SK-N-SH (cell line): ENCODE measurements at regions not wholly inside any gene's neighbourhood (a gene's known extent, or its start where the extent isn't known, plus 50 kb on each side); places are given as distances from the start of the nearest gene placed in this dataset.

ENCODE experiments used
- CTCF ChIA-PET: fragments of 300-600, 350-600 bp; formaldehyde crosslinking; extraction: SDS; loops from one replicate; lab custom pipeline; 2021; lab: Yijun Ruan, JAX
- POLR2A ChIA-PET: fragments of 350-600 bp; sonication (Branson Sonifier 250); formaldehyde crosslinking; extraction: SDS; loops from one replicate; lab custom pipeline; 2020; ENCODE audit warnings: antibody characterized with exemption, inconsistent platforms; lab: Yijun Ruan, JAX
- DNase-seq: peaks from one replicate; pipeline ENCODE4 v3.0.0; 2012
- H2AFZ ChIP-seq: fragments of 200-600 bp; sonication (generic); 2 replicates; pipeline ENCODE4 v1.8.1; 2016; ENCODE audit warnings: antibody characterized with exemption, mild to moderate bottlenecking, low read depth
- H3F3A ChIP-seq: fragments of 200-600 bp; sonication (generic); replicated peaks from 2 replicates; pipeline ENCODE3; 2016; ENCODE audit warnings: antibody characterized with exemption, mild to moderate bottlenecking; ENCODE audit not compliant: insufficient read depth
- H3K27ac ChIP-seq, 2 experiments: fragments of 200-500 bp in 1 of 2; fragments of 200-600 bp in 1 of 2; sonication (Bioruptor generic) in 1 of 2; sonication (generic), shearing (Covaris generic) in 1 of 2; 2 replicates each; pipeline versions ENCODE4 v1.5.1 to v1.6.1; 2014 to 2016; ENCODE audit warnings: low read depth in 2 of 2, inconsistent platforms in 1 of 2, low read length in 1 of 2, mild to moderate bottlenecking in 1 of 2, mixed read lengths in 1 of 2
- H3K27me3 ChIP-seq: fragments of 200-600 bp; sonication (generic), shearing (Covaris generic); 2 replicates; pipeline ENCODE4 v1.6.1; 2016; ENCODE audit warnings: mixed run types; ENCODE audit not compliant: insufficient read depth
- H3K36me3 ChIP-seq, 2 experiments: fragments of 200-500 bp in 1 of 2; fragments of 200-600 bp in 1 of 2; sonication (Bioruptor generic) in 1 of 2; sonication (generic) in 1 of 2; replicated peaks in 1 of 2; 2 replicates each; pipeline versions ENCODE3 to v1.5.1; 2014 to 2016; ENCODE audit warnings: low read length in 1 of 2, mild to moderate bottlenecking in 1 of 2; ENCODE audit not compliant: insufficient read depth in 2 of 2, control insufficient read depth in 1 of 2
- H3K4me1 ChIP-seq, 2 experiments: fragments of 200-500 bp in 1 of 2; fragments of 200-600 bp in 1 of 2; sonication (Bioruptor generic) in 1 of 2; sonication (generic), shearing (Covaris generic) in 1 of 2; 2 replicates each; pipeline versions ENCODE4 v1.5.1 to v1.6.1; 2014 to 2016; ENCODE audit warnings: low read depth in 1 of 2, low read length in 1 of 2, mixed run types in 1 of 2; ENCODE audit not compliant: insufficient read depth in 2 of 2, control insufficient read depth in 1 of 2
- H3K4me2 ChIP-seq: fragments of 200-600 bp; sonication (generic), shearing (Covaris generic); 2 replicates; pipeline ENCODE4 v1.6.1; 2017; ENCODE audit warnings: mixed run types
- H3K4me3 ChIP-seq, 2 experiments: fragments of 200-500 bp in 1 of 2; fragments of 200-600 bp in 1 of 2; sonication (Bioruptor generic) in 1 of 2; sonication (generic), shearing (Covaris generic) in 1 of 2; 2 replicates each; pipeline versions ENCODE4 v1.5.1 to v1.8.1; 2014 to 2016; ENCODE audit warnings: low read depth in 2 of 2, inconsistent platforms in 1 of 2, low read length in 1 of 2, mild to moderate bottlenecking in 1 of 2, mixed read lengths in 1 of 2, moderate library complexity in 1 of 2
- H3K79me2 ChIP-seq: fragments of 200-600 bp; sonication (generic); 2 replicates; pipeline ENCODE4 v1.8.1; 2017; ENCODE audit warnings: mild to moderate bottlenecking; ENCODE audit not compliant: insufficient read depth
- H3K9ac ChIP-seq: fragments of 200-600 bp; sonication (generic); 2 replicates; pipeline ENCODE4 v1.6.1; 2017; ENCODE audit warnings: mixed run types
- H3K9me2 ChIP-seq: fragments of 200-600 bp; sonication (generic); 2 replicates; pipeline ENCODE4 v1.6.1; 2017; ENCODE audit warnings: mixed run types
- H3K9me3 ChIP-seq: fragments of 200-600 bp; sonication (generic); 2 replicates; pipeline ENCODE4 v1.6.1; 2017; ENCODE audit warnings: mixed run types, mild to moderate bottlenecking, moderate library complexity
- H4K20me1 ChIP-seq: fragments of 200-600 bp; sonication (generic); 2 replicates; pipeline ENCODE4 v1.6.1; 2017; ENCODE audit warnings: mild to moderate bottlenecking, mixed run types; ENCODE audit not compliant: insufficient read depth
- EZH2phosphoT487 ChIP-seq: fragments of 200-600 bp; sonication (generic); IDR thresholded peaks from 2 replicates; pipeline ENCODE4 v1.6.1; 2017; ENCODE audit warnings: low read depth, mixed run types, mild to moderate bottlenecking, antibody characterized with exemption, moderate library complexity, borderline replicate concordance
- FOSL2 ChIP-seq: IDR thresholded peaks from 2 replicates; pipeline ENCODE4 v1.4.0; 2012; ENCODE audit warnings: low read depth, mild to moderate bottlenecking, moderate library complexity, borderline replicate concordance
- GATA2 ChIP-seq: sonication (generic); formaldehyde crosslinking; IDR thresholded peaks from 2 replicates; pipeline ENCODE4 v1.5.0; 2020; ENCODE audit warnings: mild to moderate bottlenecking, missing genetic modification reagents
- TAF1 ChIP-seq: IDR thresholded peaks from 2 replicates; pipeline ENCODE4 v1.6.1; 2012; ENCODE audit warnings: low read depth, mild to moderate bottlenecking, low read length, moderate library complexity, borderline replicate concordance
- TCF12 ChIP-seq: IDR thresholded peaks from 2 replicates; pipeline ENCODE4 v1.4.0; 2012
- WGBS: methylation state at CpG from one replicate; pipeline ENCODE4 v1.1.6; 2017; ENCODE audit warnings: low lambda C conversion rate; 5-methylcytosine and 5-hydroxymethylcytosine counted together
- TF ChIP-seq, protein P1 (sequence below): fragments of 200-600 bp; sonication (generic); IDR thresholded peaks from 2 replicates; pipeline ENCODE4 v1.6.1; 2017; ENCODE audit warnings: antibody characterized with exemption, mild to moderate bottlenecking, moderate library complexity
- TF ChIP-seq, protein P2 (sequence below): fragments of 150-350 bp; IDR thresholded peaks from 2 replicates; pipeline ENCODE4 v1.6.1; 2017; ENCODE audit warnings: antibody characterized with exemption, low read length, low read depth, borderline replicate concordance
- TF ChIP-seq, protein P3 (sequence below): fragments of 150-350 bp; IDR thresholded peaks from 2 replicates; pipeline ENCODE4 v1.6.1; 2016; ENCODE audit warnings: mild to moderate bottlenecking, low read depth, low read length
- TF ChIP-seq, protein P4 (sequence below): IDR thresholded peaks from 2 replicates; pipeline ENCODE4 v1.6.1; 2012; ENCODE audit warnings: mild to moderate bottlenecking, low read depth, low read length, moderate library complexity

DNA sequence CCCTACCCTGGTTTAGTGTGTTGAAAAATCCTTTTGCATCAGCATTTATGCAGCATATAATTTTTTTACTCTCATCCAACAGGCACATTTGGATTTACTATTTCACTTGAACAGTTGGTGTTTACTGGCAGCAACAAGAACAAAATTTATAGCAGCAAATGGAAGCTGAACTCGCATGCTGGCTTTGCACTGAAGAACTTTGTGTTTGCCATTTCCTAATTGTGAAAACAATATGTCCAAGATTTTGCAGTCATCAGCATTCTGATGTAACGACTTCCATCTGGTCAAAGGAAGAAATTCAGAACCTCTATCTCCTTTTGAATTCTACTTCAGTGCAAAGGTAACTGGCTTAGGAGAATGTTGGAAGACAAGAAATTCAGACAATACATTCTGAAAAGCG, 131.0 kb downstream of the DLEU7 start:
- DNase-seq = no peak
- no peaks in the 10 kb centered on the region for H3K9me2 ChIP-seq
- ChIA-PET CTCF (interaction anchor here (1.0 to 1.9 kb wide), 4 partner anchors 12 to 120 kb away, joined by 3 to 7 read pairs (median 4); no protein-coding TSS in a partner anchor), POLR2A (no interaction called here)
- H3K9me3 ChIP-seq = no peaks in the 10 kb centered on the region
- no peak overlapping the region for H3K9ac ChIP-seq
- no peaks in the 10 kb centered on the region for H4K20me1 ChIP-seq
- no peaks in the 10 kb centered on the region for H3K36me3 ChIP-seq
- TF ChIP-seq GATA2 (CRISPR knock-in tag) = no peak
- TF ChIP-seq, protein P1, sequence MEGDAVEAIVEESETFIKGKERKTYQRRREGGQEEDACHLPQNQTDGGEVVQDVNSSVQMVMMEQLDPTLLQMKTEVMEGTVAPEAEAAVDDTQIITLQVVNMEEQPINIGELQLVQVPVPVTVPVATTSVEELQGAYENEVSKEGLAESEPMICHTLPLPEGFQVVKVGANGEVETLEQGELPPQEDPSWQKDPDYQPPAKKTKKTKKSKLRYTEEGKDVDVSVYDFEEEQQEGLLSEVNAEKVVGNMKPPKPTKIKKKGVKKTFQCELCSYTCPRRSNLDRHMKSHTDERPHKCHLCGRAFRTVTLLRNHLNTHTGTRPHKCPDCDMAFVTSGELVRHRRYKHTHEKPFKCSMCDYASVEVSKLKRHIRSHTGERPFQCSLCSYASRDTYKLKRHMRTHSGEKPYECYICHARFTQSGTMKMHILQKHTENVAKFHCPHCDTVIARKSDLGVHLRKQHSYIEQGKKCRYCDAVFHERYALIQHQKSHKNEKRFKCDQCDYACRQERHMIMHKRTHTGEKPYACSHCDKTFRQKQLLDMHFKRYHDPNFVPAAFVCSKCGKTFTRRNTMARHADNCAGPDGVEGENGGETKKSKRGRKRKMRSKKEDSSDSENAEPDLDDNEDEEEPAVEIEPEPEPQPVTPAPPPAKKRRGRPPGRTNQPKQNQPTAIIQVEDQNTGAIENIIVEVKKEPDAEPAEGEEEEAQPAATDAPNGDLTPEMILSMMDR = no peak
- TF ChIP-seq, protein P2, sequence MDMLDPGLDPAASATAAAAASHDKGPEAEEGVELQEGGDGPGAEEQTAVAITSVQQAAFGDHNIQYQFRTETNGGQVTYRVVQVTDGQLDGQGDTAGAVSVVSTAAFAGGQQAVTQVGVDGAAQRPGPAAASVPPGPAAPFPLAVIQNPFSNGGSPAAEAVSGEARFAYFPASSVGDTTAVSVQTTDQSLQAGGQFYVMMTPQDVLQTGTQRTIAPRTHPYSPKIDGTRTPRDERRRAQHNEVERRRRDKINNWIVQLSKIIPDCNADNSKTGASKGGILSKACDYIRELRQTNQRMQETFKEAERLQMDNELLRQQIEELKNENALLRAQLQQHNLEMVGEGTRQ = no peak
- TF ChIP-seq, protein P3, sequence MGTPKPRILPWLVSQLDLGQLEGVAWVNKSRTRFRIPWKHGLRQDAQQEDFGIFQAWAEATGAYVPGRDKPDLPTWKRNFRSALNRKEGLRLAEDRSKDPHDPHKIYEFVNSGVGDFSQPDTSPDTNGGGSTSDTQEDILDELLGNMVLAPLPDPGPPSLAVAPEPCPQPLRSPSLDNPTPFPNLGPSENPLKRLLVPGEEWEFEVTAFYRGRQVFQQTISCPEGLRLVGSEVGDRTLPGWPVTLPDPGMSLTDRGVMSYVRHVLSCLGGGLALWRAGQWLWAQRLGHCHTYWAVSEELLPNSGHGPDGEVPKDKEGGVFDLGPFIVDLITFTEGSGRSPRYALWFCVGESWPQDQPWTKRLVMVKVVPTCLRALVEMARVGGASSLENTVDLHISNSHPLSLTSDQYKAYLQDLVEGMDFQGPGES = no peak
- TF ChIP-seq FOSL2 = no peak
- TF ChIP-seq, protein P4, sequence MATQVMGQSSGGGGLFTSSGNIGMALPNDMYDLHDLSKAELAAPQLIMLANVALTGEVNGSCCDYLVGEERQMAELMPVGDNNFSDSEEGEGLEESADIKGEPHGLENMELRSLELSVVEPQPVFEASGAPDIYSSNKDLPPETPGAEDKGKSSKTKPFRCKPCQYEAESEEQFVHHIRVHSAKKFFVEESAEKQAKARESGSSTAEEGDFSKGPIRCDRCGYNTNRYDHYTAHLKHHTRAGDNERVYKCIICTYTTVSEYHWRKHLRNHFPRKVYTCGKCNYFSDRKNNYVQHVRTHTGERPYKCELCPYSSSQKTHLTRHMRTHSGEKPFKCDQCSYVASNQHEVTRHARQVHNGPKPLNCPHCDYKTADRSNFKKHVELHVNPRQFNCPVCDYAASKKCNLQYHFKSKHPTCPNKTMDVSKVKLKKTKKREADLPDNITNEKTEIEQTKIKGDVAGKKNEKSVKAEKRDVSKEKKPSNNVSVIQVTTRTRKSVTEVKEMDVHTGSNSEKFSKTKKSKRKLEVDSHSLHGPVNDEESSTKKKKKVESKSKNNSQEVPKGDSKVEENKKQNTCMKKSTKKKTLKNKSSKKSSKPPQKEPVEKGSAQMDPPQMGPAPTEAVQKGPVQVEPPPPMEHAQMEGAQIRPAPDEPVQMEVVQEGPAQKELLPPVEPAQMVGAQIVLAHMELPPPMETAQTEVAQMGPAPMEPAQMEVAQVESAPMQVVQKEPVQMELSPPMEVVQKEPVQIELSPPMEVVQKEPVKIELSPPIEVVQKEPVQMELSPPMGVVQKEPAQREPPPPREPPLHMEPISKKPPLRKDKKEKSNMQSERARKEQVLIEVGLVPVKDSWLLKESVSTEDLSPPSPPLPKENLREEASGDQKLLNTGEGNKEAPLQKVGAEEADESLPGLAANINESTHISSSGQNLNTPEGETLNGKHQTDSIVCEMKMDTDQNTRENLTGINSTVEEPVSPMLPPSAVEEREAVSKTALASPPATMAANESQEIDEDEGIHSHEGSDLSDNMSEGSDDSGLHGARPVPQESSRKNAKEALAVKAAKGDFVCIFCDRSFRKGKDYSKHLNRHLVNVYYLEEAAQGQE = no peak
- no peak for TF ChIP-seq TAF1
- TF ChIP-seq TCF12 = no peak
- TF ChIP-seq EZH2phosphoT487 = no peak
- WGBS = 90% methylated on average over 3 of the region's 3 CpGs
- no peaks in the 10 kb centered on the region for H3K79me2 ChIP-seq
- no peak overlapping the region for H3K4me2 ChIP-seq
- peaks cover 7 to 8% of the 10 kb centered on the region in 2 experiments; a peak in 3 of 4 replicates for H3K4me1 ChIP-seq
- no peaks in the 10 kb centered on the region for H3F3A ChIP-seq
- no peak overlapping the region for H2AFZ ChIP-seq
- no peak overlapping the region; a peak in 1 of 4 replicates for H3K27ac ChIP-seq
- H3K4me3 ChIP-seq = no peak overlapping the region
- H3K27me3 ChIP-seq = no peaks in the 10 kb centered on the region
